GM19328 (cell line): ENCODE measurements at regions not wholly inside any gene's neighbourhood (a gene's known extent, or its start where the extent isn't known, plus 50 kb on each side); places are given as distances from the start of the nearest gene placed in this dataset.

Experiments
- ATAC-seq: cut with Tn5 transposase; IDR thresholded peaks from one replicate; pipeline ENCODE4 v1.9.1; 2021; ENCODE audit warnings: mild to moderate bottlenecking, moderate library complexity; ENCODE audit not compliant: unreplicated experiment

- no peak for ATAC-seq
These were observed 198.3 kb upstream of the DLGAP1 start for GRCh38 chr18:4653418-4653817.

- ATAC-seq = no peak
These were observed 186.8 kb upstream of the DLGAP1 start for GRCh38 chr18:4641771-4642368.

GRCh38 chr18:4640349-4641012, 185.4 kb upstream of the DLGAP1 start:
- no peak for ATAC-seq

- peak; percentile 89 for ATAC-seq
These were observed 184.7 kb upstream of the DLGAP1 start for GRCh38 chr18:4639628-4640310.

GRCh38 chr18:4638680-4639079, 183.6 kb upstream of the DLGAP1 start:
- no peak for ATAC-seq

- no peak for ATAC-seq
These were observed 182.8 kb upstream of the DLGAP1 start for GRCh38 chr18:4637876-4638275.

- no peak for ATAC-seq
These were observed 181.9 kb upstream of the DLGAP1 start for GRCh38 chr18:4636967-4637366.

GRCh38 chr18:4631239-4631638, 176.1 kb upstream of the DLGAP1 start:
- no peak for ATAC-seq

GRCh38 chr18:4605212-4605611, 150.1 kb upstream of the DLGAP1 start:
- no peak for ATAC-seq

- ATAC-seq = no peak
These were observed 148.8 kb upstream of the DLGAP1 start for GRCh38 chr18:4603955-4604354.

GRCh38 chr18:4599312-4599711, 144.2 kb upstream of the DLGAP1 start:
- no peak for ATAC-seq

- ATAC-seq = no peak
These were observed 142.2 kb upstream of the DLGAP1 start for GRCh38 chr18:4597301-4597700.

- ATAC-seq = no peak
These were observed 138.8 kb upstream of the DLGAP1 start for GRCh38 chr18:4593895-4594294.

- no peak for ATAC-seq
These were observed 138.4 kb upstream of the DLGAP1 start for GRCh38 chr18:4593459-4593858.

- ATAC-seq = no peak
These were observed 134.1 kb upstream of the DLGAP1 start for GRCh38 chr18:4589056-4589800.

GRCh38 chr18:4587204-4587603, 132.1 kb upstream of the DLGAP1 start:
- ATAC-seq = no peak

- ATAC-seq = no peak
These were observed 131.6 kb upstream of the DLGAP1 start for GRCh38 chr18:4586731-4587130.

GRCh38 chr18:4582431-4583335, 127.6 kb upstream of the DLGAP1 start:
- no peak for ATAC-seq

GRCh38 chr18:4581966-4582365, 126.9 kb upstream of the DLGAP1 start:
- ATAC-seq = no peak

- no peak for ATAC-seq
These were observed 123.3 kb upstream of the DLGAP1 start for GRCh38 chr18:4578449-4578848.

GRCh38 chr18:4573735-4574134, 118.6 kb upstream of the DLGAP1 start:
- ATAC-seq = no peak
